Stimulated activated CD8-positive, alpha-beta memory T cell treated with anti-CD3 and anti-CD28 coated beads, Interleukin-12 subunit alpha, Interleukin-12 subunit beta, amount 100 ng/mL, for 24 hours (primary cell): ENCODE measurements at regions not wholly inside any gene's neighbourhood (a gene's known extent, or its start where the extent isn't known, plus 50 kb on each side); places are given as distances from the start of the nearest gene placed in this dataset.

Experiments used
- DNase-seq: peaks from one replicate; pipeline ENCODE4 v3.0.0-alpha.2; 2020; ENCODE audit errors: extremely low read depth

- DNase-seq: peak; percentile 30
Measured at GRCh38 chr9:129383561-129384490, 205.8 kb upstream of the IER5L start.

- DNase-seq: no peak
Measured at GRCh38 chr9:129383019-129383560, 205.0 kb upstream of the IER5L start.

- DNase-seq: no peak
Measured at GRCh38 chr9:129382281-129383018, 204.4 kb upstream of the IER5L start.

GRCh38 chr9:129381481-129381957 is 203.5 kb upstream of the IER5L start:
- DNase-seq: no peak

- no peak for DNase-seq
Measured at GRCh38 chr9:129380961-129381401, 202.9 kb upstream of the IER5L start.

GRCh38 chr9:129379886-129380285 is 201.8 kb upstream of the IER5L start:
- no peak for DNase-seq

GRCh38 chr9:129379181-129379836 is 201.2 kb upstream of the IER5L start:
- no peak for DNase-seq

GRCh38 chr9:129377931-129378661 is 200.0 kb upstream of the IER5L start:
- DNase-seq: no peak

- no peak for DNase-seq
Measured at GRCh38 chr9:129377181-129377580, 199.1 kb upstream of the IER5L start.

- DNase-seq: no peak
Measured at GRCh38 chr9:129375845-129376244, 197.8 kb upstream of the IER5L start.

- DNase-seq: no peak
Measured at GRCh38 chr9:129374651-129375050, 196.6 kb upstream of the IER5L start.

GRCh38 chr9:129374231-129374630 is 196.2 kb upstream of the IER5L start:
- DNase-seq: no peak

- no peak for DNase-seq
Measured at GRCh38 chr9:129373361-129373760, 195.3 kb upstream of the IER5L start.

- DNase-seq: no peak
Measured at GRCh38 chr9:129370770-129371169, 192.7 kb upstream of the IER5L start.

GRCh38 chr9:129368444-129368978 is 190.4 kb upstream of the IER5L start:
- DNase-seq: no peak

GRCh38 chr9:129367287-129367686 is 189.2 kb upstream of the IER5L start:
- no peak for DNase-seq

GRCh38 chr9:129365196-129365595 is 187.1 kb upstream of the IER5L start:
- no peak for DNase-seq

GRCh38 chr9:129363216-129363873 is 185.3 kb upstream of the IER5L start:
- DNase-seq: no peak

GRCh38 chr9:129362287-129363000 is 184.4 kb upstream of the IER5L start:
- no peak for DNase-seq

- DNase-seq: no peak
Measured at GRCh38 chr9:129361196-129361595, 183.1 kb upstream of the IER5L start.
